ENCODE measurements at regions not wholly inside any gene's neighbourhood (a gene's known extent, or its start where the extent isn't known, plus 50 kb on each side); places are given as distances from the start of the nearest gene placed in this dataset.

DNA sequence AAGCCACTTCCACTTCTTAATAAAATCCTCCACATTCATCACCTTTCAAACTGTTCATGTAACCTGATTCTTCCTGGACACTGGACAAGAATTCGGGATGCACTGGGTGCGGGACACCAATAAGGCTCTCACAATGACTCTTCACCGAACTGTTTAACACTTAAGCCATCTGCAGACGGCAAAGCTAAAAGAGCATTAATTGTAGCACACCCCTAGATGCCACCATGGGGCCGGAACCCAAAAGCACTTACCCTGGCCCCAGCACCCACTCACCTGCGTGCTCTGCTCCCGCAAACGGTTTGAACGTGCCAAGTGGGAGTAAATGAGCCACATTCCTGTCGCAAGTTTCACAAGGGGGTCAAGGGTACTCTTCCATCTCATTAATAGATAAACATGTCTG, 254.3 kb upstream of the PRR20A start:
- Histone ChIP-seq H3K4me3 (ENCODE audit: low read length) (no peak overlapping the region), H2AFZ (ENCODE audit: low read length) (no peak overlapping the region), H3K27ac (ENCODE audit: low read length) (no peak overlapping the region), H3K79me2 (ENCODE audit: low read length) (no peaks in the 10 kb centered on the region), H3K9me2 (replicated peaks; ENCODE audit: low read length) (no peaks in the 10 kb centered on the region), H3K27me3 (ENCODE audit: low read length) (no peaks in the 10 kb centered on the region), H3K4me1 (ENCODE audit: insufficient read depth, low read length) (no peaks in the 10 kb centered on the region), H3K36me3 (ENCODE audit: low read depth, low read length) (no peaks in the 10 kb centered on the region), H4K20me1 (ENCODE audit: low read length) (no peaks in the 10 kb centered on the region), H3K9me3 (ENCODE audit: low read length) (no peaks in the 10 kb centered on the region), H3K4me2 (ENCODE audit: low read length) (no peak overlapping the region), H3F3A (ENCODE audit: low read length, unreplicated experiment) (no peaks in the 10 kb centered on the region), H3K9ac (ENCODE audit: low read length) (no peak overlapping the region)
- ATAC-seq (no peak), DNase-seq (no peak)
- ChIA-PET CTCF (no interaction called here), POLR2A (ENCODE audit: unreplicated experiment) (no interaction called here)
- TF ChIP-seq EZH2 (IDR thresholded peaks at IDR 0.05; ENCODE audit: low read length, unreplicated experiment): no peak
- TF ChIP-seq EZH2phosphoT487 (IDR thresholded peaks at IDR 0.05; ENCODE audit: borderline replicate concordance, low read length): no peak
- BruUV-seq (replicated peaks): no TSS peak
- intact Hi-C loops (cut with micrococcal nuclease): no loop called here

DNA sequence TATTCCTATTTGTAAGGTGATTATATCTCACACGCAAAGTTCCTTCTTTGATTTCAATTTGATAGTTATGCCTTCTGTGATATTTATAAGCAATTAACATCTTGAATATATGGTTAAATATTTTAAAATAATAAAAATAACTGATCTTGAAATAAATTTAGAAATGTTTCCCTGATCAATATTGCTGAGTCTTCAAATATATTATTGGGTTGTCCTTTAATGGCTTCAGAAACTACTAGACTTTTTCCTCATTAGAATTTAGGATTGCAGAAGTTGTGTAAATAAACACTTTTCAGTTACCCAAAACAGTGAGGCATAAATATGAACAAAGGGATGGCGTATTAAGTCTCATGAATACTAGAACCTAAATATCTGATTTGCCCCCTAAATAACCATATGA, 252.3 kb upstream of the PRR20A start:
- Histone ChIP-seq H3K79me2 (ENCODE audit: low read length) (no peaks in the 10 kb centered on the region), H3K27ac (ENCODE audit: low read length) (no peak overlapping the region), H3K4me2 (ENCODE audit: low read length) (no peak overlapping the region), H4K20me1 (ENCODE audit: low read length) (no peaks in the 10 kb centered on the region), H3K9me2 (replicated peaks; ENCODE audit: low read length) (no peaks in the 10 kb centered on the region), H3K36me3 (ENCODE audit: low read depth, low read length) (no peaks in the 10 kb centered on the region), H3K4me1 (ENCODE audit: insufficient read depth, low read length) (no peaks in the 10 kb centered on the region), H3K4me3 (ENCODE audit: low read length) (no peak overlapping the region), H2AFZ (ENCODE audit: low read length) (no peak overlapping the region), H3F3A (ENCODE audit: low read length, unreplicated experiment) (no peaks in the 10 kb centered on the region), H3K9ac (ENCODE audit: low read length) (no peak overlapping the region), H3K27me3 (ENCODE audit: low read length) (no peaks in the 10 kb centered on the region), H3K9me3 (ENCODE audit: low read length) (no peaks in the 10 kb centered on the region)
- DNase-seq: no peak
- intact Hi-C loops (cut with micrococcal nuclease): no loop called here
- ChIA-PET POLR2A (ENCODE audit: unreplicated experiment) (no interaction called here), CTCF (no interaction called here)
- ATAC-seq: no peak
- TF ChIP-seq EZH2 (IDR thresholded peaks at IDR 0.05; ENCODE audit: low read length, unreplicated experiment) (no peak), EZH2phosphoT487 (IDR thresholded peaks at IDR 0.05; ENCODE audit: borderline replicate concordance, low read length) (no peak)
- TF ChIP-seq, protein P1, sequence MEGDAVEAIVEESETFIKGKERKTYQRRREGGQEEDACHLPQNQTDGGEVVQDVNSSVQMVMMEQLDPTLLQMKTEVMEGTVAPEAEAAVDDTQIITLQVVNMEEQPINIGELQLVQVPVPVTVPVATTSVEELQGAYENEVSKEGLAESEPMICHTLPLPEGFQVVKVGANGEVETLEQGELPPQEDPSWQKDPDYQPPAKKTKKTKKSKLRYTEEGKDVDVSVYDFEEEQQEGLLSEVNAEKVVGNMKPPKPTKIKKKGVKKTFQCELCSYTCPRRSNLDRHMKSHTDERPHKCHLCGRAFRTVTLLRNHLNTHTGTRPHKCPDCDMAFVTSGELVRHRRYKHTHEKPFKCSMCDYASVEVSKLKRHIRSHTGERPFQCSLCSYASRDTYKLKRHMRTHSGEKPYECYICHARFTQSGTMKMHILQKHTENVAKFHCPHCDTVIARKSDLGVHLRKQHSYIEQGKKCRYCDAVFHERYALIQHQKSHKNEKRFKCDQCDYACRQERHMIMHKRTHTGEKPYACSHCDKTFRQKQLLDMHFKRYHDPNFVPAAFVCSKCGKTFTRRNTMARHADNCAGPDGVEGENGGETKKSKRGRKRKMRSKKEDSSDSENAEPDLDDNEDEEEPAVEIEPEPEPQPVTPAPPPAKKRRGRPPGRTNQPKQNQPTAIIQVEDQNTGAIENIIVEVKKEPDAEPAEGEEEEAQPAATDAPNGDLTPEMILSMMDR (conservative IDR thresholded peaks at IDR 0.05; ENCODE audit: low read depth, low read length): no peak
- no TSS peak for BruUV-seq (replicated peaks)

DNA sequence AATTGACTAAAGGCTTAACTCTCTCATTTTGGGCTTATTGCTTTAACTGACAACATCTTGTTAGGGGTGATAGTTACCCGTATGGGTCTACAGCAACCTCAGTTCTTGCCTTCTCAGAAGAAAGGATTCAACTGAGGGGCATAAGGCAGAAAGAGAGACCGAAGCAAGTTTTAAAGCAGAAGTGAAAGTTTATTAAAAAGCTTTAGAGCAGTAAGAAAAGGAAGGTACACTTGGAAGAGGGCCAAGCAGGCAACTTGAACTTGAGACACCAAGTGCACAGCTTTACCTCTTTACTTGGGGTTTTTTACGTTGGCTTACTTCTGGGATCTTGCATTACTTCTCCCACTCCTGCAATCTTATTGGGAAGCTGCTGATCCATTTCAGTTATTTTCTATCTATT, 246.9 kb upstream of the PRR20A start:
- no peaks in the 10 kb centered on the region for H3K4me1 ChIP-seq (ENCODE audit: insufficient read depth, low read length)
- no peak overlapping the region for H3K4me2 ChIP-seq (ENCODE audit: low read length)
- intact Hi-C loops (cut with micrococcal nuclease): no loop called here
- no peak overlapping the region for H2AFZ ChIP-seq (ENCODE audit: low read length)
- no peak overlapping the region for H3K27ac ChIP-seq (ENCODE audit: low read length)
- no peak for TF ChIP-seq EZH2 (IDR thresholded peaks at IDR 0.05; ENCODE audit: low read length, unreplicated experiment)
- no peak for TF ChIP-seq EZH2phosphoT487 (IDR thresholded peaks at IDR 0.05; ENCODE audit: borderline replicate concordance, low read length)
- TF ChIP-seq, protein P1 (conservative IDR thresholded peaks at IDR 0.05; ENCODE audit: low read depth, low read length): no peak
- no peaks in the 10 kb centered on the region for H3K9me2 ChIP-seq (replicated peaks; ENCODE audit: low read length)
- CTCF ChIA-PET: no interaction called here
- H4K20me1 ChIP-seq (ENCODE audit: low read length): no peaks in the 10 kb centered on the region
- BruUV-seq (replicated peaks): no TSS peak
- H3K79me2 ChIP-seq (ENCODE audit: low read length): no peaks in the 10 kb centered on the region
- ATAC-seq (no peak), DNase-seq (no peak)
- POLR2A ChIA-PET (ENCODE audit: unreplicated experiment): no interaction called here
- no peak overlapping the region for H3K4me3 ChIP-seq (ENCODE audit: low read length)
- no peaks in the 10 kb centered on the region for H3K9me3 ChIP-seq (ENCODE audit: low read length)
- no peaks in the 10 kb centered on the region for H3K27me3 ChIP-seq (ENCODE audit: low read length)
- H3K36me3 ChIP-seq (ENCODE audit: low read depth, low read length): no peaks in the 10 kb centered on the region
- no peaks in the 10 kb centered on the region for H3F3A ChIP-seq (ENCODE audit: low read length, unreplicated experiment)
- no peak overlapping the region for H3K9ac ChIP-seq (ENCODE audit: low read length)

Measured in PC-3 (cell line).